K562 (cell line): ENCODE measurements at regions not wholly inside any gene's neighbourhood (a gene's known extent, or its start where the extent isn't known, plus 50 kb on each side); places are given as distances from the start of the nearest gene placed in this dataset.

Experiments used
- ATAC-seq: fragments of 200-7000 bp; cut with Tn5 transposase; 3 replicates; pipeline ENCODE4 v1.9.1; 2020; ENCODE audit warnings: moderate library complexity
- BruUV-seq: library from RNA; stranded (reverse); fragments of 400-500 nt; replicated peaks from 2 replicates; lab custom pipeline; 2021; lab: Mats Ljungman, UMichigan
- CTCF ChIA-PET: fragments of 300-600 bp; formaldehyde crosslinking; extraction: SDS; loops from one replicate; lab custom pipeline; 2021; ENCODE audit warnings: low intra/inter-chr PET ratio; lab: Yijun Ruan, JAX
- POLR2A ChIA-PET: fragments of 300-600, 350-650 bp; sonication (Branson Sonifier 250); formaldehyde crosslinking; extraction: SDS; loops from one replicate; lab custom pipeline; 2021; ENCODE audit warnings: antibody characterized with exemption, inconsistent platforms; lab: Yijun Ruan, JAX
- DNase-seq, 4 experiments: peaks; one replicate each; pipeline versions ENCODE4 v3.0.0 to v3.0.0-alpha.2; 2011 to 2018; ENCODE audit warnings: low spot score in 3 of 4, mixed read lengths in 3 of 4; ENCODE audit errors: extremely low read depth in 1 of 4
- FAIRE-seq: peaks from 2 replicates; lab custom pipeline; 2011; peaks lifted over from hg19 to GRCh38; lab: Jason Lieb, UNC
- H2AFZ ChIP-seq: 2 replicates; pipeline ENCODE4 v1.6.0; 2011; ENCODE audit warnings: low read depth, low read length, control low read depth, inconsistent platforms
- H3K27ac ChIP-seq: fragments of 200-600 bp; 3 replicates; pipeline ENCODE4 v1.8.0; 2011; ENCODE audit warnings: low read depth, mild to moderate bottlenecking, control low read depth, inconsistent platforms, low read length, moderate library complexity, mixed read lengths; ENCODE audit errors: extremely low read depth
- H3K27me3 ChIP-seq, 2 experiments: fragments of 300-600 bp in 1 of 2; 2 replicates in 1 of 2; 3 replicates in 1 of 2; pipeline versions ENCODE4 v1.6.0 to v1.8.0; 2011; ENCODE audit warnings: inconsistent platforms in 2 of 2, low read length in 2 of 2, mild to moderate bottlenecking in 1 of 2, mixed read lengths in 1 of 2, moderate library complexity in 1 of 2; ENCODE audit not compliant: control insufficient read depth in 2 of 2, insufficient read depth in 2 of 2
- H3K36me3 ChIP-seq: fragments of 300-600 bp; 3 replicates; pipeline ENCODE4 v1.8.0; 2011; ENCODE audit warnings: mild to moderate bottlenecking, low read length, inconsistent platforms; ENCODE audit not compliant: control insufficient read depth, insufficient read depth
- H3K4me1 ChIP-seq, 2 experiments: fragments of 200-600 bp in 1 of 2; replicated peaks in 1 of 2; 2 replicates in 1 of 2; 3 replicates in 1 of 2; pipeline versions ENCODE4 v1.5.1 to v1.8.0; 2011; ENCODE audit warnings: inconsistent platforms in 2 of 2, low read length in 2 of 2, mild to moderate bottlenecking in 1 of 2, mixed read lengths in 1 of 2, moderate library complexity in 1 of 2; ENCODE audit not compliant: control insufficient read depth in 2 of 2, insufficient read depth in 2 of 2
- H3K4me2 ChIP-seq: 2 replicates; pipeline ENCODE4 v1.6.1; 2011; ENCODE audit warnings: low read length, control low read depth, inconsistent platforms, mixed read lengths; ENCODE audit not compliant: insufficient read depth
- H3K4me3 ChIP-seq: fragments of 200-600 bp; sonication (generic), shearing (Covaris generic); 2 replicates; pipeline ENCODE4 v1.5.1; 2016; ENCODE audit warnings: control low read depth, inconsistent platforms
- H3K79me2 ChIP-seq: fragments of 200-600 bp; 3 replicates; pipeline ENCODE4 v1.8.0; 2011; ENCODE audit warnings: low read length, inconsistent platforms; ENCODE audit not compliant: control insufficient read depth, insufficient read depth
- H3K9ac ChIP-seq, 2 experiments: 2 replicates each; pipeline versions ENCODE4 v1.6.0 to v1.6.1; 2011; ENCODE audit warnings: low read depth in 2 of 2, low read length in 2 of 2, control low read depth in 1 of 2, inconsistent platforms in 1 of 2, mild to moderate bottlenecking in 1 of 2, mixed read lengths in 1 of 2; ENCODE audit not compliant: insufficient read depth in 1 of 2
- H3K9me1 ChIP-seq: one replicate; pipeline ENCODE4 v1.6.0; 2011; ENCODE audit warnings: inconsistent platforms, mild to moderate bottlenecking, low read length, moderate library complexity; ENCODE audit not compliant: control insufficient read depth, insufficient read depth
- H3K9me3 ChIP-seq: replicated peaks from 2 replicates; pipeline ENCODE4 v1.5.1; 2011; ENCODE audit warnings: low read depth, low read length, inconsistent platforms; ENCODE audit not compliant: control insufficient read depth, insufficient read depth
- H4K20me1 ChIP-seq: replicated peaks from 2 replicates; pipeline ENCODE4 v1.6.1; 2011; ENCODE audit warnings: low read length, inconsistent platforms, mixed read lengths; ENCODE audit not compliant: control insufficient read depth, insufficient read depth
- BRCA1 ChIP-seq, 2 experiments: fragments of 450-650 bp in 1 of 2; sonication (generic) in 1 of 2; formaldehyde crosslinking in 1 of 2; IDR thresholded peaks; 2 replicates each; pipeline versions ENCODE4 v1.5.0 to v1.6.1; 2017 to 2020; ENCODE audit warnings: mild to moderate bottlenecking in 1 of 2, missing genetic modification reagents in 1 of 2
- JUNB ChIP-seq: fragments of 450-650 bp; formaldehyde crosslinking; conservative IDR thresholded peaks from 2 replicates; pipeline ENCODE4 v1.4.0; 2020; ENCODE audit warnings: mild to moderate bottlenecking
- PHF20 ChIP-seq: fragments of 450-650 bp; IDR thresholded peaks from 2 replicates; pipeline ENCODE4 v1.6.1; 2018; ENCODE audit not compliant: partially characterized antibody
- RUNX1 ChIP-seq: sonication (generic); IDR thresholded peaks from 2 replicates; pipeline ENCODE4 v1.6.1; 2016; ENCODE audit warnings: antibody characterized with exemption, low read depth
- WGBS: fragments of 100-300 bp; shearing (Covaris generic); methylation state at CpG from one replicate; pipeline ENCODE4 v1.1.6; 2016; ENCODE audit warnings: low coverage, mixed read lengths; ENCODE audit not compliant: insufficient coverage; ENCODE audit errors: missing lambda C conversion rate; 5-methylcytosine and 5-hydroxymethylcytosine counted together
- in situ Hi-C: fragments of 300-500 bp; cut with MboI; formaldehyde crosslinking; loops from 4 replicates; pipeline ENCODE4 v1.15.0; 2018; ENCODE audit warnings: inconsistent platforms, mixed read lengths
- intact Hi-C: fragments of 100-400 bp; cut with micrococcal nuclease; formaldehyde crosslinking; loops from 2 replicates; pipeline ENCODE4 v1.14.2; 2022
- TF ChIP-seq, protein P1 (sequence below): sonication (generic); formaldehyde crosslinking; IDR thresholded peaks from 2 replicates; pipeline ENCODE4 v1.8.0; 2022; ENCODE audit warnings: mild to moderate bottlenecking, missing genetic modification reagents

DNA sequence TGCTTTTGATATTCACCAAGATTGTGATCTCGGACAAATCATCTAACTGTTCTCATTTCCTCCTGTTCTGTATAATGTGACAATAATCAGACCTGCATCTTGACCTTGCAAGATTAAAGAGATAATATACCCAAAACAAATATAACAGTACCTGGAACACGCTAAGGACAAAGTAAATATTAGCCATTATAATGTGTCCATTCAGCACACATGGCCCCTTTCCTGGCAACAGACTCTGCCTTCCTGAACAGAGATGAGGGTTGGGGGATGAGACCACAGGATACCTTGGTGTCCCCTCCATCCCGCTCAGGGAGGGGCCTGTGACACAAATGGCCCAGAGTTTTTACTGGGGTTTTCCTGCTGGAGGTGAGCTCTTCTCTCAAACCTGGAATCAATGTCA, 143.4 kb upstream of the SERPINE2 start:
- Histone ChIP-seq H3K4me1 (no peaks in the 10 kb centered on the region), H3K27ac (no peak overlapping the region), H2AFZ (no peak overlapping the region), H3K4me2 (no peak overlapping the region), H3K79me2 (no peaks in the 10 kb centered on the region), H3K9me3 (no peaks in the 10 kb centered on the region), H3K27me3 (no peaks in the 10 kb centered on the region), H3K36me3 (no peaks in the 10 kb centered on the region), H4K20me1 (no peaks in the 10 kb centered on the region; the same call in 1 of the 2 replicates), H3K9ac (no peak overlapping the region), H3K4me3 (no peak overlapping the region), H3K9me1 (no peaks in the 10 kb centered on the region)
- FAIRE-seq, result no peak
- intact Hi-C loops, result no loop called here
- in situ Hi-C loops, result no loop called here
- TF ChIP-seq, protein P1, sequence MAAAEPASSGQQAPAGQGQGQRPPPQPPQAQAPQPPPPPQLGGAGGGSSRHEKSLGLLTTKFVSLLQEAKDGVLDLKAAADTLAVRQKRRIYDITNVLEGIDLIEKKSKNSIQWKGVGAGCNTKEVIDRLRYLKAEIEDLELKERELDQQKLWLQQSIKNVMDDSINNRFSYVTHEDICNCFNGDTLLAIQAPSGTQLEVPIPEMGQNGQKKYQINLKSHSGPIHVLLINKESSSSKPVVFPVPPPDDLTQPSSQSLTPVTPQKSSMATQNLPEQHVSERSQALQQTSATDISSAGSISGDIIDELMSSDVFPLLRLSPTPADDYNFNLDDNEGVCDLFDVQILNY (CRISPR knock-in tag), result no peak
- no peak for TF ChIP-seq PHF20
- no peak for TF ChIP-seq RUNX1
- no peak for TF ChIP-seq BRCA1 (IDR thresholded peaks at IDR 0.05)
- no peak for TF ChIP-seq BRCA1 (CRISPR knock-in tag; IDR thresholded peaks at IDR 0.05)
- TF ChIP-seq JUNB (CRISPR knock-in tag), result no peak
- ATAC-seq, result no peak
- ChIA-PET CTCF (no interaction called here), POLR2A (no interaction called here)
- DNase-seq, result no peak
- WGBS, result 0% methylated on average over 3 of the region's 3 CpGs
- no TSS peak for BruUV-seq
